ENCODE measurements at regions not wholly inside any gene's neighbourhood (a gene's known extent, or its start where the extent isn't known, plus 50 kb on each side); places are given as distances from the start of the nearest gene placed in this dataset.

GRCh38 chr20:39766333-39766732 is 804.2 kb downstream of the DHX35 start:
- no peaks in the 10 kb centered on the region for H3K4me1 ChIP-seq (ENCODE audit: control extremely low read depth in 1 of 4, control insufficient read depth in 4 of 4, insufficient read depth in 4 of 4, low read length in 3 of 4)
- CTCF ChIA-PET = no interaction called here
- POLR2A ChIA-PET = no interaction called here
- WGBS (ENCODE audit: insufficient coverage) = no CpG with 5 or more reads among the region's 1 CpG
- no peak overlapping the region for H3K4me3 ChIP-seq (ENCODE audit: control insufficient read depth in 1 of 7, extremely low read depth in 1 of 7, insufficient read depth in 4 of 7, low read depth in 2 of 7, low read length in 6 of 7)
- peaks cover 0 to 14% (median 3%) of the 10 kb centered on the region in 5 experiments for H3K9me3 ChIP-seq (ENCODE audit: control extremely low read depth in 1 of 5, control insufficient read depth in 4 of 5, insufficient read depth in 2 of 5, low read depth in 1 of 5, low read length in 4 of 5)
- no peaks in the 10 kb centered on the region for H3K36me3 ChIP-seq (ENCODE audit: control insufficient read depth in 4 of 4, insufficient read depth in 4 of 4, low read length in 3 of 4)
- H3K27me3 ChIP-seq (replicated peaks in 2 of 5; ENCODE audit: control insufficient read depth in 4 of 5, insufficient read depth in 5 of 5, low read length in 4 of 5) = no peaks in the 10 kb centered on the region
- H3K27ac ChIP-seq (ENCODE audit: insufficient read depth in 1 of 2, low read depth in 1 of 2, low read length in 2 of 2, poor library complexity in 1 of 2, severe bottlenecking in 2 of 2) = no peak overlapping the region
- DNase-seq = no peak

DNA sequence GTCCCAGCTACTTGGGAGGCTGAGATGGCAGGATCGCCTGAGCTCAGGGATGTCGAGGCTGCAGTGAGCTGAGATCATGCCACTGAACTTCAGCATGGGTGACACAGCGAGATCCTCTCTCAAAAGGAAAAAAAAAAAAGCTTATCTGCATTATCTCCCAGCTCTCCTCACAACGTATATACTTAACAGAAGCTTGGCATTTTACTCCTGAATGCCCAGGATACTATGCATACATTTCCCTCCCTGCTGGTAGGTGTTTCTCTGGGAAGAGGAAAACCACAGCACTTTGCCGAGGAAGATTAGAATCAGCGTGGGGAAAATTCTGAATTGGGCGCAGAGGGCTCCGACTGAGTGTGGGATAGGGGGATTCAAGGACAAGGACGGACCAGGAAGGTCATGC is 800.6 kb downstream of the DHX35 start:
- Histone ChIP-seq H3K27ac (ENCODE audit: insufficient read depth in 1 of 2, low read depth in 1 of 2, low read length in 2 of 2, poor library complexity in 1 of 2, severe bottlenecking in 2 of 2) (no peak overlapping the region), H3K4me3 (ENCODE audit: control insufficient read depth in 1 of 7, extremely low read depth in 1 of 7, insufficient read depth in 4 of 7, low read depth in 2 of 7, low read length in 6 of 7) (no peak overlapping the region), H3K27me3 (replicated peaks in 2 of 5; ENCODE audit: control insufficient read depth in 4 of 5, insufficient read depth in 5 of 5, low read length in 4 of 5) (no peaks in the 10 kb centered on the region), H3K9me3 (ENCODE audit: control extremely low read depth in 1 of 5, control insufficient read depth in 4 of 5, insufficient read depth in 2 of 5, low read depth in 1 of 5, low read length in 4 of 5) (peaks cover 0 to 6% (median 0%) of the 10 kb centered on the region in 5 experiments), H3K36me3 (ENCODE audit: control insufficient read depth in 4 of 4, insufficient read depth in 4 of 4, low read length in 3 of 4) (no peaks in the 10 kb centered on the region), H3K4me1 (ENCODE audit: control extremely low read depth in 1 of 4, control insufficient read depth in 4 of 4, insufficient read depth in 4 of 4, low read length in 3 of 4) (no peaks in the 10 kb centered on the region)
- ChIA-PET POLR2A (interaction anchor here (0.6 kb wide), 2 partner anchors 513 to 1546 kb away, joined by 4 to 7 read pairs; no protein-coding TSS in a partner anchor), CTCF (no interaction called here)
- no peak for DNase-seq
- 69% methylated on average over 4 of the region's 9 CpGs for WGBS (ENCODE audit: insufficient coverage)

DNA sequence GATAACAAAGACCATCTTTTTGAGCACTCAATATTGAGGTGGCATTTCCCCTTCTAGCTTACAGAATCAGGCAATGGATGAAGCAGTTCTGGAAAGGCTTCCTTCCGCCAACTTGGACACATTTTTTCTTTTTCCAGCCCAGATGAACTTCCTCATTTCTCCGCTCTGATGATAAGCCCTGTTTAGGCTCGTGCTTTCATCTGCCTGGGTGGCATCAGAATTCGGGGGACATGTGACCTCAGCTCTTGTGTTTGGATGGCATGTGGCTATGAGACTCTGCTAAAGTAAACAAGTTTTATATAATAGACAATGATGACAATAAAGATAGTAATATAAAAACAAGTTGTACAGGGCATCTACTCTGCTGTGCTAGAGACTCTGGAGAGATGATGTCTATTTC is 796.7 kb downstream of the DHX35 start:
- peaks cover 0 to 2% (median 0%) of the 10 kb centered on the region in 5 experiments for H3K9me3 ChIP-seq (ENCODE audit: control extremely low read depth in 1 of 5, control insufficient read depth in 4 of 5, insufficient read depth in 2 of 5, low read depth in 1 of 5, low read length in 4 of 5)
- CTCF ChIA-PET = no interaction called here
- 60% methylated on average over 1 of the region's 4 CpGs for WGBS (ENCODE audit: insufficient coverage)
- DNase-seq = no peak
- H3K4me1 ChIP-seq (ENCODE audit: control extremely low read depth in 1 of 4, control insufficient read depth in 4 of 4, insufficient read depth in 4 of 4, low read length in 3 of 4) = no peaks in the 10 kb centered on the region
- H3K27ac ChIP-seq (ENCODE audit: insufficient read depth in 1 of 2, low read depth in 1 of 2, low read length in 2 of 2, poor library complexity in 1 of 2, severe bottlenecking in 2 of 2) = no peak overlapping the region
- POLR2A ChIA-PET = no interaction called here
- no peaks in the 10 kb centered on the region for H3K36me3 ChIP-seq (ENCODE audit: control insufficient read depth in 4 of 4, insufficient read depth in 4 of 4, low read length in 3 of 4)
- H3K4me3 ChIP-seq (ENCODE audit: control insufficient read depth in 1 of 7, extremely low read depth in 1 of 7, insufficient read depth in 4 of 7, low read depth in 2 of 7, low read length in 6 of 7) = no peak overlapping the region
- H3K27me3 ChIP-seq (replicated peaks in 2 of 5; ENCODE audit: control insufficient read depth in 4 of 5, insufficient read depth in 5 of 5, low read length in 4 of 5) = no peaks in the 10 kb centered on the region

DNA sequence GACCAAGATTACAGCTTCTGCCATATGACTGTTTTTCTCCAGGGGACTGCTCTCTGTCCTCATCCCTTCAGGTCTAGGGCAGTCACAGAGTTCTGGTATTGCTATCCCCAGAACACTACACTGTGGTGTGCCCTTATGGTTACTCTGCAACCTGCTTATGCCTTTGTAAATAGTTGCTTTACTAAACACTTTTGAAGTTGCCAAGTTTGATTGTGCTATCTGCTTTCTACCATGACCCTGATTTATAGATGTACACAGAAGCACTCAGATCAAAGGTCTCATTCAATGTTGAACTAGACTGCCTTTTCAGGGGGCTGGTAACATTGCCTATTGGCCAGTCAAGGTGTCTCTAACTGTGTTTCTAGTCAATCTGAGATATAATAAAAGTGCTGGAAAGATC is 794.7 kb downstream of the DHX35 start:
- Histone ChIP-seq H3K9me3 (ENCODE audit: control extremely low read depth in 1 of 5, control insufficient read depth in 4 of 5, insufficient read depth in 2 of 5, low read depth in 1 of 5, low read length in 4 of 5) (no peaks in the 10 kb centered on the region), H3K4me3 (ENCODE audit: control insufficient read depth in 1 of 7, extremely low read depth in 1 of 7, insufficient read depth in 4 of 7, low read depth in 2 of 7, low read length in 6 of 7) (no peak overlapping the region), H3K27me3 (replicated peaks in 2 of 5; ENCODE audit: control insufficient read depth in 4 of 5, insufficient read depth in 5 of 5, low read length in 4 of 5) (no peaks in the 10 kb centered on the region), H3K4me1 (ENCODE audit: control extremely low read depth in 1 of 4, control insufficient read depth in 4 of 4, insufficient read depth in 4 of 4, low read length in 3 of 4) (no peaks in the 10 kb centered on the region), H3K27ac (ENCODE audit: insufficient read depth in 1 of 2, low read depth in 1 of 2, low read length in 2 of 2, poor library complexity in 1 of 2, severe bottlenecking in 2 of 2) (no peak overlapping the region), H3K36me3 (ENCODE audit: control insufficient read depth in 4 of 4, insufficient read depth in 4 of 4, low read length in 3 of 4) (no peaks in the 10 kb centered on the region)
- POLR2A ChIA-PET = no interaction called here
- DNase-seq = no peak
- CTCF ChIA-PET = no interaction called here

DNA sequence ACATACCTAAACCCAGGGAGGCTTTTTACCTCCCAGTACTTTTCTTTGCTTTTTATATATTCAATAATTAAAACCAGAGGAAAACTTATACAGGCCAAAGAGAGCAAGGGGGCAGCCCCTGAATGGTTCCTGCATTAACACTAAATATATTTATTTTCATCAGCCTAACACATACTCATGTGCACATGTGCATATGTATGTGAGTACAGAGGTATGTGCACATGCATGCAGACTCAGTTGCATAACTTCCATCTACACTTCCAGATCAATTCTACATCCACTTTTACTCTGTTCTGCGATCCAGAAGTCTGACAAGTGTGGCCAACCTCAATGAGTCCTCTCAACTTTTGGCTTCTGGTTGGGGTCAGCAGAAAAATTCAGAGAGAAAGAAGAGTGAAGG is 794.2 kb downstream of the DHX35 start:
- ChIA-PET POLR2A (no interaction called here), CTCF (no interaction called here)
- no peak for DNase-seq
- Histone ChIP-seq H3K9me3 (ENCODE audit: control extremely low read depth in 1 of 5, control insufficient read depth in 4 of 5, insufficient read depth in 2 of 5, low read depth in 1 of 5, low read length in 4 of 5) (no peaks in the 10 kb centered on the region), H3K4me1 (ENCODE audit: control extremely low read depth in 1 of 4, control insufficient read depth in 4 of 4, insufficient read depth in 4 of 4, low read length in 3 of 4) (no peaks in the 10 kb centered on the region), H3K27me3 (replicated peaks in 2 of 5; ENCODE audit: control insufficient read depth in 4 of 5, insufficient read depth in 5 of 5, low read length in 4 of 5) (no peaks in the 10 kb centered on the region), H3K27ac (ENCODE audit: insufficient read depth in 1 of 2, low read depth in 1 of 2, low read length in 2 of 2, poor library complexity in 1 of 2, severe bottlenecking in 2 of 2) (no peak overlapping the region), H3K4me3 (ENCODE audit: control insufficient read depth in 1 of 7, extremely low read depth in 1 of 7, insufficient read depth in 4 of 7, low read depth in 2 of 7, low read length in 6 of 7) (no peak overlapping the region), H3K36me3 (ENCODE audit: control insufficient read depth in 4 of 4, insufficient read depth in 4 of 4, low read length in 3 of 4) (no peaks in the 10 kb centered on the region)
- no CpG with 5 or more reads among the region's 1 CpG for WGBS (ENCODE audit: insufficient coverage)

GRCh38 chr20:39752262-39752876 is 790.2 kb downstream of the DHX35 start:
- Histone ChIP-seq H3K36me3 (ENCODE audit: control insufficient read depth in 4 of 4, insufficient read depth in 4 of 4, low read length in 3 of 4) (no peaks in the 10 kb centered on the region), H3K27ac (ENCODE audit: insufficient read depth in 1 of 2, low read depth in 1 of 2, low read length in 2 of 2, poor library complexity in 1 of 2, severe bottlenecking in 2 of 2) (no peak overlapping the region), H3K4me3 (ENCODE audit: control insufficient read depth in 1 of 7, extremely low read depth in 1 of 7, insufficient read depth in 4 of 7, low read depth in 2 of 7, low read length in 6 of 7) (no peak overlapping the region), H3K4me1 (ENCODE audit: control extremely low read depth in 1 of 4, control insufficient read depth in 4 of 4, insufficient read depth in 4 of 4, low read length in 3 of 4) (no peaks in the 10 kb centered on the region), H3K9me3 (ENCODE audit: control extremely low read depth in 1 of 5, control insufficient read depth in 4 of 5, insufficient read depth in 2 of 5, low read depth in 1 of 5, low read length in 4 of 5) (peaks cover 0 to 5% (median 0%) of the 10 kb centered on the region in 5 experiments), H3K27me3 (replicated peaks in 2 of 5; ENCODE audit: control insufficient read depth in 4 of 5, insufficient read depth in 5 of 5, low read length in 4 of 5) (no peaks in the 10 kb centered on the region)
- DNase-seq = no peak
- ChIA-PET POLR2A (no interaction called here), CTCF (no interaction called here)
- 48% methylated on average over 3 of the region's 4 CpGs for WGBS (ENCODE audit: insufficient coverage)

DNA sequence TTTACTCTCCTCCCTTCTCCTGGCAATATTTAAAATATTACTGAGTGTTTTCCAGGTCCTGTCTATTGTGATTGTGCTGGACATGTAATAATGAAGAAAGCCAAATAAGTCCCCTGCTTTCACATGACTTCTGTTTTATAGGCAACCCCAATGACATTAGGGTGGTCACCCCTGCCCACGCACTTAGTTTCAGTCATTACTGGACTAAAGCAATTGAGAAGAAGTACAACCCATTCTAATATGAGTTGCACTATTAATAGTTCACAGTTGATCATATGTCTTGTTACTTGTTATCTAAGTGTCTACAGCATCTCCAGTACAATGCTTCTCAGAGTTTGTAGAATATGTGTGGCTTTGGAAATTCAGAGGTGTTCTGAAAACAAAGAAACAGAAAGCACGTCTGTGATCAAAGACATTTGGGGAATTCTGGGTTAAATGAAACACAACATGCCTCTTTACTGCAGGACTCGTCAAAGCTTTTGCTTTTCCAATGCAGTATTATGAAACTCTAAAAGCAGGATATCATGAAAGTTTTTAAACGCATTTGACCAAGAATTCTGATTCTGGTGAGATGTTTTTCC is 789.5 kb downstream of the DHX35 start:
- Histone ChIP-seq H3K4me3 (ENCODE audit: control insufficient read depth in 1 of 7, extremely low read depth in 1 of 7, insufficient read depth in 4 of 7, low read depth in 2 of 7, low read length in 6 of 7) (no peak overlapping the region), H3K27ac (ENCODE audit: insufficient read depth in 1 of 2, low read depth in 1 of 2, low read length in 2 of 2, poor library complexity in 1 of 2, severe bottlenecking in 2 of 2) (no peak overlapping the region), H3K36me3 (ENCODE audit: control insufficient read depth in 4 of 4, insufficient read depth in 4 of 4, low read length in 3 of 4) (no peaks in the 10 kb centered on the region), H3K27me3 (replicated peaks in 2 of 5; ENCODE audit: control insufficient read depth in 4 of 5, insufficient read depth in 5 of 5, low read length in 4 of 5) (no peaks in the 10 kb centered on the region), H3K4me1 (ENCODE audit: control extremely low read depth in 1 of 4, control insufficient read depth in 4 of 4, insufficient read depth in 4 of 4, low read length in 3 of 4) (no peaks in the 10 kb centered on the region), H3K9me3 (ENCODE audit: control extremely low read depth in 1 of 5, control insufficient read depth in 4 of 5, insufficient read depth in 2 of 5, low read depth in 1 of 5, low read length in 4 of 5) (peaks cover 0 to 5% (median 0%) of the 10 kb centered on the region in 5 experiments)
- CTCF ChIA-PET = no interaction called here
- POLR2A ChIA-PET = no interaction called here
- no peak for DNase-seq
- WGBS (ENCODE audit: insufficient coverage) = 94% methylated on average over 2 of the region's 4 CpGs

Measured in common myeloid progenitor, CD34-positive (primary cell).